GM19324 (cell line): ENCODE measurements at regions not wholly inside any gene's neighbourhood (a gene's known extent, or its start where the extent isn't known, plus 50 kb on each side); places are given as distances from the start of the nearest gene placed in this dataset.
"Not testable (repeated sequence)": the region's sequence is repeated elsewhere in the genome, so short reads cannot be mapped to it uniquely, and the experiment has no call there.

ENCODE experiments used
- ATAC-seq: cut with Tn5 transposase; IDR thresholded peaks from one replicate; pipeline ENCODE4 v1.9.1; 2021; ENCODE audit warnings: mild to moderate bottlenecking, moderate library complexity; ENCODE audit not compliant: unreplicated experiment, low FRiP score

GRCh38 chr18:12179029-12179428 lies 75.1 kb upstream of the CIDEA start:
- ATAC-seq = not testable (repeated sequence)

- not testable (repeated sequence) for ATAC-seq
Measured at GRCh38 chr18:12179697-12180577, 74.2 kb upstream of the CIDEA start.

GRCh38 chr18:12198797-12199196 lies 55.4 kb upstream of the CIDEA start:
- not testable (repeated sequence) for ATAC-seq

GRCh38 chr18:12200186-12200585 lies 54.0 kb upstream of the CIDEA start:
- peak; percentile 84 for ATAC-seq
